Activated CD4-positive, alpha-beta T cell treated with anti-CD3 and anti-CD28 coated beads for 36 hours (primary cell): ENCODE measurements at regions not wholly inside any gene's neighbourhood (a gene's known extent, or its start where the extent isn't known, plus 50 kb on each side); places are given as distances from the start of the nearest gene placed in this dataset.

Source experiments
- ATAC-seq: fragments of 200-7000 bp; cut with Tn5 transposase; one replicate; pipeline ENCODE4 v1.10.0; 2021; ENCODE audit warnings: mild to moderate bottlenecking, moderate library complexity
- CTCF ChIA-PET: fragments of 350-600 bp; sonication (Branson Sonifier 250); formaldehyde crosslinking; loops from one replicate; lab custom pipeline; 2021; ENCODE audit warnings: antibody characterized with exemption; lab: Charles Lee
- POLR2A ChIA-PET: fragments of 350-600 bp; sonication (Branson Sonifier 250); formaldehyde crosslinking; loops from one replicate; lab custom pipeline; 2021; ENCODE audit warnings: antibody characterized with exemption, inconsistent platforms; lab: Charles Lee
- DNase-seq: peaks from one replicate; pipeline ENCODE4 v3.0.0-alpha.2; 2020
- H3K27ac Mint-ChIP-seq: one replicate; pipeline ENCODE4 v1.8.0; 2021; ENCODE audit warnings: mixed read lengths
- H3K27me3 Mint-ChIP-seq: one replicate; pipeline ENCODE4 v1.8.0; 2021; ENCODE audit warnings: mixed read lengths
- H3K36me3 Mint-ChIP-seq: one replicate; pipeline ENCODE4 v1.8.0; 2021; ENCODE audit warnings: low read depth, mixed read lengths
- H3K4me1 Mint-ChIP-seq: one replicate; pipeline ENCODE4 v1.8.0; 2021; ENCODE audit warnings: mixed read lengths
- H3K4me3 Mint-ChIP-seq: one replicate; pipeline ENCODE4 v1.8.0; 2021; ENCODE audit warnings: mild to moderate bottlenecking, moderate library complexity, mixed read lengths
- H3K9me3 Mint-ChIP-seq: one replicate; pipeline ENCODE4 v1.8.0; 2021; ENCODE audit warnings: low read depth, mixed read lengths
- intact Hi-C, 2 experiments: fragments of 100-400 bp; cut with DNase I in 1 of 2; cut with micrococcal nuclease in 1 of 2; formaldehyde crosslinking; loops; one replicate each; pipeline versions ENCODE4 v1.14.2 to v1.15.1; 2022 to 2024; cut with DNase I, micrococcal nuclease

GRCh38 chr7:51640841-51641240 is 324.2 kb upstream of the COBL start:
- DNase-seq = no peak
- ATAC-seq = no peak
- H3K27ac Mint-ChIP-seq = no peak overlapping the region
- H3K9me3 Mint-ChIP-seq = peaks cover 3% of the 10 kb centered on the region
- H3K4me3 Mint-ChIP-seq = no peak overlapping the region
- intact Hi-C loops = no loop called here
- POLR2A ChIA-PET = no interaction called here
- no peaks in the 10 kb centered on the region for H3K36me3 Mint-ChIP-seq
- H3K4me1 Mint-ChIP-seq = no peaks in the 10 kb centered on the region
- no peaks in the 10 kb centered on the region for H3K27me3 Mint-ChIP-seq
- CTCF ChIA-PET = no interaction called here

- POLR2A ChIA-PET = no interaction called here
- Mint-ChIP-seq H3K4me1 (no peaks in the 10 kb centered on the region), H3K36me3 (no peaks in the 10 kb centered on the region), H3K27ac (no peak overlapping the region), H3K9me3 (peaks cover 7% of the 10 kb centered on the region), H3K4me3 (no peak overlapping the region), H3K27me3 (no peaks in the 10 kb centered on the region)
- intact Hi-C loops = no loop called here
- ATAC-seq (no peak), DNase-seq (no peak)
- CTCF ChIA-PET = no interaction called here
These were observed 323.2 kb upstream of the COBL start for GRCh38 chr7:51639661-51640334.

- ATAC-seq (no peak), DNase-seq (no peak)
- intact Hi-C loops = no loop called here
- no peaks in the 10 kb centered on the region for H3K4me1 Mint-ChIP-seq
- POLR2A ChIA-PET = no interaction called here
- no peak overlapping the region for H3K27ac Mint-ChIP-seq
- H3K27me3 Mint-ChIP-seq = no peaks in the 10 kb centered on the region
- CTCF ChIA-PET = interaction anchor here (0.6 kb wide), 1 partner anchor 1480 kb away, joined by 3 read pairs; no protein-coding TSS in a partner anchor
- peaks cover 6% of the 10 kb centered on the region for H3K9me3 Mint-ChIP-seq
- H3K4me3 Mint-ChIP-seq = no peak overlapping the region
- H3K36me3 Mint-ChIP-seq = no peaks in the 10 kb centered on the region
These were observed 319.9 kb upstream of the COBL start for GRCh38 chr7:51636503-51636902.

- DNase-seq = no peak
- H3K27ac Mint-ChIP-seq = no peak overlapping the region
- peaks cover 5% of the 10 kb centered on the region for H3K9me3 Mint-ChIP-seq
- POLR2A ChIA-PET = no interaction called here
- no peaks in the 10 kb centered on the region for H3K27me3 Mint-ChIP-seq
- no peak overlapping the region for H3K4me3 Mint-ChIP-seq
- CTCF ChIA-PET = no interaction called here
- no peaks in the 10 kb centered on the region for H3K4me1 Mint-ChIP-seq
- no peaks in the 10 kb centered on the region for H3K36me3 Mint-ChIP-seq
- ATAC-seq = no peak
- intact Hi-C loops = no loop called here
These were observed 319.2 kb upstream of the COBL start for GRCh38 chr7:51635775-51636174.

GRCh38 chr7:51634538-51634937 is 317.9 kb upstream of the COBL start:
- H3K36me3 Mint-ChIP-seq = no peaks in the 10 kb centered on the region
- CTCF ChIA-PET = no interaction called here
- POLR2A ChIA-PET = no interaction called here
- H3K9me3 Mint-ChIP-seq = peaks cover 7% of the 10 kb centered on the region
- H3K27me3 Mint-ChIP-seq = no peaks in the 10 kb centered on the region
- intact Hi-C loops = no loop called here
- no peak for DNase-seq
- H3K27ac Mint-ChIP-seq = no peak overlapping the region
- no peak for ATAC-seq
- no peak overlapping the region for H3K4me3 Mint-ChIP-seq
- H3K4me1 Mint-ChIP-seq = no peaks in the 10 kb centered on the region

GRCh38 chr7:51634025-51634424 is 317.4 kb upstream of the COBL start:
- Mint-ChIP-seq H3K4me3 (no peak overlapping the region), H3K27me3 (no peaks in the 10 kb centered on the region), H3K4me1 (no peaks in the 10 kb centered on the region), H3K9me3 (peaks cover 7% of the 10 kb centered on the region), H3K27ac (no peak overlapping the region), H3K36me3 (no peaks in the 10 kb centered on the region)
- intact Hi-C loops = no loop called here
- POLR2A ChIA-PET = no interaction called here
- CTCF ChIA-PET = no interaction called here
- DNase-seq (no peak), ATAC-seq (no peak)

GRCh38 chr7:51633596-51633995 is 317.0 kb upstream of the COBL start:
- no peaks in the 10 kb centered on the region for H3K4me1 Mint-ChIP-seq
- H3K4me3 Mint-ChIP-seq = no peak overlapping the region
- ChIA-PET CTCF (no interaction called here), POLR2A (no interaction called here)
- no peaks in the 10 kb centered on the region for H3K27me3 Mint-ChIP-seq
- no peak overlapping the region for H3K27ac Mint-ChIP-seq
- ATAC-seq (no peak), DNase-seq (no peak)
- peaks cover 7% of the 10 kb centered on the region for H3K9me3 Mint-ChIP-seq
- no peaks in the 10 kb centered on the region for H3K36me3 Mint-ChIP-seq
- intact Hi-C loops = no loop called here

- Mint-ChIP-seq H3K4me3 (no peak overlapping the region), H3K9me3 (peaks cover 7% of the 10 kb centered on the region), H3K36me3 (no peaks in the 10 kb centered on the region), H3K27me3 (no peaks in the 10 kb centered on the region), H3K4me1 (no peaks in the 10 kb centered on the region), H3K27ac (no peak overlapping the region)
- ATAC-seq (no peak), DNase-seq (no peak)
- intact Hi-C loops = no loop called here
- ChIA-PET POLR2A (no interaction called here), CTCF (no interaction called here)
These were observed 316.4 kb upstream of the COBL start for GRCh38 chr7:51633006-51633405.

GRCh38 chr7:51630933-51631332 is 314.3 kb upstream of the COBL start:
- H3K27ac Mint-ChIP-seq = no peak overlapping the region
- DNase-seq (no peak), ATAC-seq (no peak)
- H3K4me1 Mint-ChIP-seq = no peaks in the 10 kb centered on the region
- peaks cover 8% of the 10 kb centered on the region for H3K9me3 Mint-ChIP-seq
- POLR2A ChIA-PET = no interaction called here
- no peaks in the 10 kb centered on the region for H3K27me3 Mint-ChIP-seq
- intact Hi-C loops = no loop called here
- CTCF ChIA-PET = no interaction called here
- no peak overlapping the region for H3K4me3 Mint-ChIP-seq
- H3K36me3 Mint-ChIP-seq = no peaks in the 10 kb centered on the region

- H3K4me1 Mint-ChIP-seq = no peaks in the 10 kb centered on the region
- H3K27me3 Mint-ChIP-seq = no peaks in the 10 kb centered on the region
These were observed 312.6 kb upstream of the COBL start for GRCh38 chr7:51629206-51629605.

GRCh38 chr7:51621956-51622355 is 305.3 kb upstream of the COBL start:
- Mint-ChIP-seq H3K4me3 (no peak overlapping the region), H3K36me3 (no peaks in the 10 kb centered on the region), H3K27ac (no peak overlapping the region), H3K9me3 (peaks cover 12% of the 10 kb centered on the region), H3K27me3 (no peaks in the 10 kb centered on the region), H3K4me1 (no peaks in the 10 kb centered on the region)
- ATAC-seq = no peak
- DNase-seq = no peak
- POLR2A ChIA-PET = no interaction called here
- intact Hi-C loops = no loop called here
- CTCF ChIA-PET = no interaction called here

More at GRCh38 chr7:51629206-51629605, 312.6 kb upstream of the COBL start:
- Mint-ChIP-seq H3K36me3 (no peaks in the 10 kb centered on the region), H3K27ac (no peak overlapping the region), H3K4me3 (no peak overlapping the region), H3K9me3 (peaks cover 4% of the 10 kb centered on the region)
- CTCF ChIA-PET = no interaction called here
- POLR2A ChIA-PET = no interaction called here
- ATAC-seq = no peak
- intact Hi-C loops = no loop called here
- no peak for DNase-seq

GRCh38 chr7:51620706-51621105 is 304.1 kb upstream of the COBL start:
- no peaks in the 10 kb centered on the region for H3K36me3 Mint-ChIP-seq
- H3K27ac Mint-ChIP-seq = no peak overlapping the region
- no peaks in the 10 kb centered on the region for H3K27me3 Mint-ChIP-seq
- DNase-seq = no peak
- H3K4me1 Mint-ChIP-seq = no peaks in the 10 kb centered on the region
- ChIA-PET CTCF (no interaction called here), POLR2A (no interaction called here)
- intact Hi-C loops = no loop called here
- ATAC-seq = no peak
- peaks cover 11% of the 10 kb centered on the region for H3K9me3 Mint-ChIP-seq
- H3K4me3 Mint-ChIP-seq = no peak overlapping the region
